Activated T-helper 1 cell treated with anti-CD3 and anti-CD28 coated beads, Interleukin-2, amount 50 U/mL, for 16 hours (primary cell): ENCODE measurements at regions not wholly inside any gene's neighbourhood (a gene's known extent, or its start where the extent isn't known, plus 50 kb on each side); places are given as distances from the start of the nearest gene placed in this dataset.
"Not testable (repeated sequence)": the region's sequence is repeated elsewhere in the genome, so short reads cannot be mapped to it uniquely, and the experiment has no call there.

ENCODE experiments used
- DNase-seq, 2 donors: peaks; one replicate each; pipeline ENCODE4 v3.0.0-alpha.2; 2020; ENCODE audit warnings: low read depth in 1 of 2, low spot score in 1 of 2

GRCh38 chr2:194464964-194465638 lies 1191.9 kb upstream of the SLC39A10 start:
- DNase-seq = no peak

- not testable (repeated sequence) for DNase-seq
Measured at GRCh38 chr2:194462883-194463282, 1194.1 kb upstream of the SLC39A10 start.

- DNase-seq = no peak
Measured at GRCh38 chr2:194455358-194455757, 1201.7 kb upstream of the SLC39A10 start.

- DNase-seq = no peak
Measured at GRCh38 chr2:194452504-194452903, 1204.5 kb upstream of the SLC39A10 start.

GRCh38 chr2:194445226-194445625 lies 1211.8 kb upstream of the SLC39A10 start:
- no peak for DNase-seq

GRCh38 chr2:194443926-194444325 lies 1213.1 kb upstream of the SLC39A10 start:
- no peak for DNase-seq

GRCh38 chr2:194424683-194425209 lies 1232.3 kb upstream of the SLC39A10 start:
- no peak for DNase-seq

GRCh38 chr2:194411221-194411620 lies 1245.8 kb upstream of the SLC39A10 start:
- no peak for DNase-seq

GRCh38 chr2:194395818-194396217 lies 1261.2 kb upstream of the SLC39A10 start:
- DNase-seq = no peak

- DNase-seq = no peak
Measured at GRCh38 chr2:194385376-194385775, 1271.7 kb upstream of the SLC39A10 start.

GRCh38 chr2:194383401-194383800 lies 1273.6 kb upstream of the SLC39A10 start:
- no peak for DNase-seq

- no peak for DNase-seq
Measured at GRCh38 chr2:194382221-194382620, 1274.8 kb upstream of the SLC39A10 start.

- no peak for DNase-seq
Measured at GRCh38 chr2:194380011-194380410, 1277.0 kb upstream of the SLC39A10 start.

GRCh38 chr2:194367390-194367789 lies 1289.6 kb upstream of the SLC39A10 start:
- DNase-seq = not testable (repeated sequence)

GRCh38 chr2:194363878-194364277 lies 1293.1 kb upstream of the SLC39A10 start:
- no peak for DNase-seq

- no peak for DNase-seq
Measured at GRCh38 chr2:194363295-194363694, 1293.7 kb upstream of the SLC39A10 start.

GRCh38 chr2:194352505-194352904 lies 1304.5 kb upstream of the SLC39A10 start:
- DNase-seq = no peak

- DNase-seq = no peak
Measured at GRCh38 chr2:194346193-194346592, 1310.8 kb upstream of the SLC39A10 start.

- DNase-seq = no peak
Measured at GRCh38 chr2:194345347-194345746, 1311.7 kb upstream of the SLC39A10 start.

- no peak for DNase-seq
Measured at GRCh38 chr2:194343167-194343566, 1313.9 kb upstream of the SLC39A10 start.

GRCh38 chr2:194332799-194333490 lies 1324.1 kb upstream of the SLC39A10 start:
- DNase-seq = no peak

- DNase-seq = no peak
Measured at GRCh38 chr2:194328456-194328855, 1328.6 kb upstream of the SLC39A10 start.
